ENCODE measurements at regions not wholly inside any gene's neighbourhood (a gene's known extent, or its start where the extent isn't known, plus 50 kb on each side); places are given as distances from the start of the nearest gene placed in this dataset.

- H3K4me3 ChIP-seq (replicated peaks; ENCODE audit: low read depth, low read length) = no peak overlapping the region
- DNase-seq (ENCODE audit: extremely low read depth, low read depth) = no peak
- no peak for TF ChIP-seq CTCF (IDR thresholded peaks at IDR 0.05; ENCODE audit: low read depth, low read length, missing control alignments)
Observed at GRCh38 chr13:99876651-99877050, 94.9 kb downstream of the ZIC5 start.

GRCh38 chr13:99875391-99875790 is 96.2 kb downstream of the ZIC5 start:
- H3K4me3 ChIP-seq (replicated peaks; ENCODE audit: low read depth, low read length) = no peak overlapping the region
- no peak for DNase-seq (ENCODE audit: extremely low read depth, low read depth)
- TF ChIP-seq CTCF (IDR thresholded peaks at IDR 0.05; ENCODE audit: low read depth, low read length, missing control alignments) = no peak

GRCh38 chr13:99873832-99874430 is 97.6 kb downstream of the ZIC5 start:
- no peak for DNase-seq (ENCODE audit: extremely low read depth, low read depth)
- no peak overlapping the region for H3K4me3 ChIP-seq (replicated peaks; ENCODE audit: low read depth, low read length)
- no peak for TF ChIP-seq CTCF (IDR thresholded peaks at IDR 0.05; ENCODE audit: low read depth, low read length, missing control alignments)

GRCh38 chr13:99873141-99873540 is 98.4 kb downstream of the ZIC5 start:
- H3K4me3 ChIP-seq (replicated peaks; ENCODE audit: low read depth, low read length) = no peak overlapping the region
- TF ChIP-seq CTCF (IDR thresholded peaks at IDR 0.05; ENCODE audit: low read depth, low read length, missing control alignments) = no peak
- no peak for DNase-seq (ENCODE audit: extremely low read depth, low read depth)

GRCh38 chr13:99871249-99871898 is 100.2 kb downstream of the ZIC5 start:
- no peak for DNase-seq (ENCODE audit: extremely low read depth, low read depth)
- H3K4me3 ChIP-seq (replicated peaks; ENCODE audit: low read depth, low read length) = no peak overlapping the region
- TF ChIP-seq CTCF (IDR thresholded peaks at IDR 0.05; ENCODE audit: low read depth, low read length, missing control alignments) = no peak

- DNase-seq (ENCODE audit: extremely low read depth, low read depth) = no peak
- no peak overlapping the region for H3K4me3 ChIP-seq (replicated peaks; ENCODE audit: low read depth, low read length)
- TF ChIP-seq CTCF (IDR thresholded peaks at IDR 0.05; ENCODE audit: low read depth, low read length, missing control alignments) = no peak
Observed at GRCh38 chr13:99870541-99870940, 101.0 kb downstream of the ZIC5 start.

All from HFF-Myc (cell line).